OCI-LY3 (cell line): ENCODE measurements at regions not wholly inside any gene's neighbourhood (a gene's known extent, or its start where the extent isn't known, plus 50 kb on each side); places are given as distances from the start of the nearest gene placed in this dataset.

Experiments
- H2AFZ ChIP-seq: fragments of 200-600, 300-600 bp; shearing (Covaris generic); 2 replicates; pipeline ENCODE4 v1.6.0; 2014; ENCODE audit warnings: antibody characterized with exemption, low read depth, low read length
- H3K27ac ChIP-seq: fragments of 200-600, 300-600 bp; sonication (generic); 2 replicates; pipeline ENCODE4 v1.5.1; 2014; ENCODE audit warnings: mild to moderate bottlenecking, low read length, moderate library complexity, mixed read lengths
- H3K27me3 ChIP-seq: fragments of 200-600, 300-600 bp; sonication (generic); 2 replicates; pipeline ENCODE4 v1.6.1; 2014; ENCODE audit warnings: low read depth, low read length, mixed read lengths
- H3K36me3 ChIP-seq: fragments of 200-600, 300-600 bp; sonication (generic); replicated peaks from 2 replicates; pipeline ENCODE3; 2014; ENCODE audit warnings: low read depth, low read length, mixed read lengths
- H3K4me1 ChIP-seq: fragments of 300-600, 200-600 bp; sonication (generic); 2 replicates; pipeline ENCODE4 v1.6.1; 2014; ENCODE audit warnings: low read length, mixed read lengths
- H3K4me2 ChIP-seq: fragments of 200-600, 300-600 bp; sonication (generic); 2 replicates; pipeline ENCODE4 v1.6.1; 2014; ENCODE audit warnings: low read length, mixed read lengths
- H3K4me3 ChIP-seq: fragments of 300-600, 200-600 bp; sonication (generic); 2 replicates; pipeline ENCODE4 v1.5.1; 2014; ENCODE audit warnings: antibody characterized with exemption, mild to moderate bottlenecking, low read length, moderate library complexity
- H3K79me2 ChIP-seq: fragments of 300-600, 200-600 bp; shearing (Covaris generic); 2 replicates; pipeline ENCODE4 v1.6.1; 2014; ENCODE audit warnings: mild to moderate bottlenecking, low read length, mixed read lengths
- H3K9ac ChIP-seq: fragments of 300-600, 200-600 bp; shearing (Covaris generic); 2 replicates; pipeline ENCODE4 v1.6.0; 2014; ENCODE audit warnings: mild to moderate bottlenecking, low read length, moderate library complexity
- H3K9me3 ChIP-seq: fragments of 200-600, 300-600 bp; shearing (Covaris generic); 2 replicates; pipeline ENCODE4 v1.6.1; 2014; ENCODE audit warnings: low read length, mixed read lengths; ENCODE audit not compliant: insufficient read depth
- H4K20me1 ChIP-seq: fragments of 200-600, 300-600 bp; sonication (generic); 2 replicates; pipeline ENCODE4 v1.6.1; 2016; ENCODE audit warnings: low read length, mixed read lengths; ENCODE audit not compliant: insufficient read depth
- EZH2phosphoT487 ChIP-seq: fragments of 200-600 bp; shearing (Covaris generic); IDR thresholded peaks from 2 replicates; pipeline ENCODE4 v1.6.1; 2018; ENCODE audit warnings: antibody characterized with exemption, mixed run types, low read depth
- TF ChIP-seq, protein P1 (sequence below): fragments of 200-600, 300-600 bp; sonication (generic); IDR thresholded peaks from 2 replicates; pipeline ENCODE4 v1.5.1; 2014; ENCODE audit warnings: antibody characterized with exemption, low read length, low read depth

DNA sequence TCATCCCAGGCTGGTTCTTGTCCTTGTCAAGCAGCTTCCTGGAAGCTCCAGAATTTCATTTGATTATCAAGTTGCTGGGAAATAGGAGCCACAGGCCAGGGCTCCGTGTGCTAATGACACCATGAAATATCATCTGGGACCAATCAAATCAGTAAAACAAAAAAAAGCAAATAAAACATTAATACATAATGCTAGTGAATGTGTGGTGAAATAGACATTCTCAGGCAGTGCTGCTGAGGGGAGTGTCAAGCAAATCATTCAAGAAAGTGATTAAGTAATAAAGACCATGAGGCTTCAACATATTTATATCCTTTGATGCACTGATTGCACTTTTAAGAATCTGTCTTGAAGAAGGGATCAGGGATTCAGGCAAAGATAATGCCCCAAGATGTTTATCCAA is 213.7 kb downstream of the MATN1 start:
- Histone ChIP-seq H3K4me1 (no peaks in the 10 kb centered on the region), H3K4me2 (no peak overlapping the region), H4K20me1 (no peaks in the 10 kb centered on the region), H3K27me3 (no peaks in the 10 kb centered on the region), H3K4me3 (no peak overlapping the region), H3K9me3 (no peaks in the 10 kb centered on the region), H3K36me3 (no peaks in the 10 kb centered on the region), H2AFZ (no peak overlapping the region), H3K9ac (no peak overlapping the region), H3K27ac (no peak overlapping the region), H3K79me2 (no peaks in the 10 kb centered on the region)
- TF ChIP-seq EZH2phosphoT487 = no peak
- TF ChIP-seq, protein P1, sequence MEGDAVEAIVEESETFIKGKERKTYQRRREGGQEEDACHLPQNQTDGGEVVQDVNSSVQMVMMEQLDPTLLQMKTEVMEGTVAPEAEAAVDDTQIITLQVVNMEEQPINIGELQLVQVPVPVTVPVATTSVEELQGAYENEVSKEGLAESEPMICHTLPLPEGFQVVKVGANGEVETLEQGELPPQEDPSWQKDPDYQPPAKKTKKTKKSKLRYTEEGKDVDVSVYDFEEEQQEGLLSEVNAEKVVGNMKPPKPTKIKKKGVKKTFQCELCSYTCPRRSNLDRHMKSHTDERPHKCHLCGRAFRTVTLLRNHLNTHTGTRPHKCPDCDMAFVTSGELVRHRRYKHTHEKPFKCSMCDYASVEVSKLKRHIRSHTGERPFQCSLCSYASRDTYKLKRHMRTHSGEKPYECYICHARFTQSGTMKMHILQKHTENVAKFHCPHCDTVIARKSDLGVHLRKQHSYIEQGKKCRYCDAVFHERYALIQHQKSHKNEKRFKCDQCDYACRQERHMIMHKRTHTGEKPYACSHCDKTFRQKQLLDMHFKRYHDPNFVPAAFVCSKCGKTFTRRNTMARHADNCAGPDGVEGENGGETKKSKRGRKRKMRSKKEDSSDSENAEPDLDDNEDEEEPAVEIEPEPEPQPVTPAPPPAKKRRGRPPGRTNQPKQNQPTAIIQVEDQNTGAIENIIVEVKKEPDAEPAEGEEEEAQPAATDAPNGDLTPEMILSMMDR = no peak

DNA sequence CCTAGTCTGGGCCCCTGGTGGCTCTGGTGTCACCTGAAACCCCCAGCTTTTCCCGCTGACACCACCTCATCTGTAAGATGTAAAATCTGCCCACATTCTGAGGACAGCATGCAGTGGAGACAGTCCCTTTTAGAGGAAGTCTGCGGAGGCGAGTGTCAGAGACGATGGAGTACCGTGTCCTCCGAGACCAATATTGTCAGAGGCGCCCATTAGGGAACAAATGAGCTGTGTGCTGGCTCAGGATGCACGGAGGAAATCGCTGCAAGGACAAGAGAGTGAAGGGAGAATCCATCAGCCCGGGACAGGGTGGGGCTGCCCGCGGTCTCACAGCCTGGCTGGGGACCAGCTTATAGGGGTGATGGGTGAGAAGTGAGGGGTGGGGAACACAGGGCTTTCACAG is 214.8 kb downstream of the MATN1 start:
- Histone ChIP-seq H3K9ac (no peak overlapping the region), H3K79me2 (no peaks in the 10 kb centered on the region), H4K20me1 (no peaks in the 10 kb centered on the region), H3K4me3 (no peak overlapping the region), H3K27ac (no peak overlapping the region), H3K4me2 (no peak overlapping the region), H3K4me1 (no peaks in the 10 kb centered on the region), H3K27me3 (peaks cover 2% of the 10 kb centered on the region; the same call in 1 of the 2 replicates), H3K9me3 (no peaks in the 10 kb centered on the region), H3K36me3 (no peaks in the 10 kb centered on the region), H2AFZ (no peak overlapping the region)
- TF ChIP-seq EZH2phosphoT487 = no peak
- TF ChIP-seq, protein P1 = no peak

DNA sequence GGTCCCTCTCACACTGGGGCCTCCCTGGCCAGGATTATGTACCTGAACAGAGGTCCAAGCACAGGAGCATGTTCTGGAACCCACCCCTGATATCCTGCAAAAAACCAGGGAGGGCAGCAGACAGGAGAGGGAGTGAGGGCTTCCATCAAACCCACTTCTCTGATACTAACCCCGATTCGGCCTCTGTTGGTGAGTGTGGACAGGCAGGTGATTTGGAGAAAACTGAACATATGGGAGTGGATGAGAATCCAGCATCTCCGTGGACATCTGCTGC is 215.3 kb downstream of the MATN1 start:
- Histone ChIP-seq H3K36me3 (no peaks in the 10 kb centered on the region), H3K4me1 (no peaks in the 10 kb centered on the region), H3K27me3 (peaks cover 5% of the 10 kb centered on the region), H3K4me3 (no peak overlapping the region), H3K9ac (no peak overlapping the region), H3K9me3 (no peaks in the 10 kb centered on the region), H3K27ac (no peak overlapping the region), H3K79me2 (no peaks in the 10 kb centered on the region), H4K20me1 (no peaks in the 10 kb centered on the region), H3K4me2 (no peak overlapping the region), H2AFZ (no peak overlapping the region)
- TF ChIP-seq EZH2phosphoT487 = no peak

DNA sequence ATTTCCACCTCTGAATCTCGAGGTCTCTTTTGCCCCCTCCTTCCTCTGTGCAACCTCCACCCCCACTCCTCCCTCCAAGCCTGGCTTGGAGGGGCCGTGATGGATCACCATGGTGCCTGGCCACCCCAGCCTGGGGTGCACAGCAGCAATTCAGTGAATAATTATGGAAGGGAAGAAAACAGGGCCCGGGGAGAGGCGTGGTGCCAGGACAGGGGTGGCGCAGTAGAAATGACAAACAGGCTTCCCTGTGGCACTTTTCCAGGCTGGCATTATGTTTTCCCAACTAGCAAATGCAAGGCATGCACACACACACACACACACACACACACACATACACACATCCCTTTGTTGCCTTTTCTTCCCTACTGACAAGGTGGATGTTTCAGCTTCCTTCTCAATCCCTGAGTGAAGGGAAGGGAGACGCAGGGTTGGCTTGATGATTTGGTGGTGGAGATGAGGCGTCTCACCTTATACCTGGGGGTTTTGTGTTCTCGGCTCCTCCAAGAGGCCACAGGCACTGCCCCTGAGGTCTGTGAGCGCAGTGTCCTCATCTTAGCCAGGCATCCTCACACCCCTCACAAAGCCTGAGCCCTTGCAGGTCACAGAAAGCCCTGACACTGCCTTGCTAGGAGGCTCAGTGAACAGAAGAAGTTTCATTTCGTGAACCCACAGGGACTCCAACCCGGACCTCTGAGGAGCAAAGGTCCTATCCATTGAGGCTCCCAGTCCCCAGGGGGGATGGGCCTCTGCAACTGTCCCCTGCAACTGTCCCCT is 215.8 kb downstream of the MATN1 start:
- Histone ChIP-seq H3K4me3 (no peak overlapping the region), H3K79me2 (no peaks in the 10 kb centered on the region), H2AFZ (no peak overlapping the region), H4K20me1 (no peaks in the 10 kb centered on the region), H3K4me1 (no peaks in the 10 kb centered on the region), H3K9me3 (no peaks in the 10 kb centered on the region), H3K36me3 (no peaks in the 10 kb centered on the region), H3K9ac (no peak overlapping the region), H3K4me2 (no peak overlapping the region), H3K27ac (no peak overlapping the region), H3K27me3 (peaks cover 9% of the 10 kb centered on the region)
- TF ChIP-seq, protein P1 = no peak
- TF ChIP-seq EZH2phosphoT487 = no peak
